ENCODE measurements at regions not wholly inside any gene's neighbourhood (a gene's known extent, or its start where the extent isn't known, plus 50 kb on each side); places are given as distances from the start of the nearest gene placed in this dataset.

- TF ChIP-seq EZH2 (IDR thresholded peaks at IDR 0.05; ENCODE audit: insufficient read depth, low read length) = no peak
- TF ChIP-seq, protein P1, sequence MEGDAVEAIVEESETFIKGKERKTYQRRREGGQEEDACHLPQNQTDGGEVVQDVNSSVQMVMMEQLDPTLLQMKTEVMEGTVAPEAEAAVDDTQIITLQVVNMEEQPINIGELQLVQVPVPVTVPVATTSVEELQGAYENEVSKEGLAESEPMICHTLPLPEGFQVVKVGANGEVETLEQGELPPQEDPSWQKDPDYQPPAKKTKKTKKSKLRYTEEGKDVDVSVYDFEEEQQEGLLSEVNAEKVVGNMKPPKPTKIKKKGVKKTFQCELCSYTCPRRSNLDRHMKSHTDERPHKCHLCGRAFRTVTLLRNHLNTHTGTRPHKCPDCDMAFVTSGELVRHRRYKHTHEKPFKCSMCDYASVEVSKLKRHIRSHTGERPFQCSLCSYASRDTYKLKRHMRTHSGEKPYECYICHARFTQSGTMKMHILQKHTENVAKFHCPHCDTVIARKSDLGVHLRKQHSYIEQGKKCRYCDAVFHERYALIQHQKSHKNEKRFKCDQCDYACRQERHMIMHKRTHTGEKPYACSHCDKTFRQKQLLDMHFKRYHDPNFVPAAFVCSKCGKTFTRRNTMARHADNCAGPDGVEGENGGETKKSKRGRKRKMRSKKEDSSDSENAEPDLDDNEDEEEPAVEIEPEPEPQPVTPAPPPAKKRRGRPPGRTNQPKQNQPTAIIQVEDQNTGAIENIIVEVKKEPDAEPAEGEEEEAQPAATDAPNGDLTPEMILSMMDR (IDR thresholded peaks at IDR 0.05; ENCODE audit: insufficient read depth, low read depth, low read length) = no peak
These were observed 54.7 kb upstream of the SSBP3 start for GRCh38 chr1:54460861-54461387.

Data from astrocyte (in vitro differentiated cells and primary cell).